ENCODE measurements at regions not wholly inside any gene's neighbourhood (a gene's known extent, or its start where the extent isn't known, plus 50 kb on each side); places are given as distances from the start of the nearest gene placed in this dataset.

DNA sequence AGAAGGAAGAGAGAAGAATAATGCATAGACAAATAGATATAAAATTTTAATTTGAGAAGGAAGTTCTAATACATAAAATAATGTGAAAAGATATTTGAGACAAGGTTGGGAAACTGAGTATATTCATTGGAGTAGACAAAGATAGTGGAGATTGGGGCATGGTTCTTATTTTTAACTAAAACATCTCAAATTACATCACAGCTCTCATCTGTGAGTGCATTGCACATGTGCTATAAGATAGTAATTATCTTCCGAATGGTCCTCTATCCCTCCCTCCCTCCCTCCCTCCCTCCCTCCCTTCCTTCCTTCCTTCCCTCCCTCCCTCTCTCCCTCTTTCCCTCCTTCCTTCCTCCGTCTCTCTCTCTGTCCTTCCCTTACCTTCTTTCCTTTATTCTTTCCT is 1104.0 kb upstream of the FLRT2 start:
- Histone ChIP-seq H3K4me2 (no peak overlapping the region), H3K9me2 (ENCODE audit: insufficient read depth) (no peaks in the 10 kb centered on the region), H3K27ac (ENCODE audit: low read depth) (no peak overlapping the region), H4K20me1 (replicated peaks; ENCODE audit: insufficient read depth) (no peaks in the 10 kb centered on the region), H3F3A (replicated peaks; ENCODE audit: low read depth) (no peaks in the 10 kb centered on the region), H3K4me3 (no peak overlapping the region), H3K27me3 (ENCODE audit: insufficient read depth) (no peaks in the 10 kb centered on the region), H3K4me1 (ENCODE audit: insufficient read depth) (no peaks in the 10 kb centered on the region), H3K79me2 (replicated peaks; ENCODE audit: insufficient read depth) (no peaks in the 10 kb centered on the region), H2AFZ (no peak overlapping the region), H3K36me3 (ENCODE audit: insufficient read depth) (no peaks in the 10 kb centered on the region)
- Mint-ChIP-seq H3K4me3 (no peak overlapping the region), H3K27ac (no peak overlapping the region), H3K9me3 (no peaks in the 10 kb centered on the region), H3K27me3 (ENCODE audit: insufficient read depth, low read depth, poor library complexity) (no peaks in the 10 kb centered on the region), H3K36me3 (ENCODE audit: low read depth) (no peaks in the 10 kb centered on the region), H3K4me1 (no peaks in the 10 kb centered on the region)
- ATAC-seq (no peak), DNase-seq (ENCODE audit: low spot score) (no peak)
- TF ChIP-seq, protein P1, sequence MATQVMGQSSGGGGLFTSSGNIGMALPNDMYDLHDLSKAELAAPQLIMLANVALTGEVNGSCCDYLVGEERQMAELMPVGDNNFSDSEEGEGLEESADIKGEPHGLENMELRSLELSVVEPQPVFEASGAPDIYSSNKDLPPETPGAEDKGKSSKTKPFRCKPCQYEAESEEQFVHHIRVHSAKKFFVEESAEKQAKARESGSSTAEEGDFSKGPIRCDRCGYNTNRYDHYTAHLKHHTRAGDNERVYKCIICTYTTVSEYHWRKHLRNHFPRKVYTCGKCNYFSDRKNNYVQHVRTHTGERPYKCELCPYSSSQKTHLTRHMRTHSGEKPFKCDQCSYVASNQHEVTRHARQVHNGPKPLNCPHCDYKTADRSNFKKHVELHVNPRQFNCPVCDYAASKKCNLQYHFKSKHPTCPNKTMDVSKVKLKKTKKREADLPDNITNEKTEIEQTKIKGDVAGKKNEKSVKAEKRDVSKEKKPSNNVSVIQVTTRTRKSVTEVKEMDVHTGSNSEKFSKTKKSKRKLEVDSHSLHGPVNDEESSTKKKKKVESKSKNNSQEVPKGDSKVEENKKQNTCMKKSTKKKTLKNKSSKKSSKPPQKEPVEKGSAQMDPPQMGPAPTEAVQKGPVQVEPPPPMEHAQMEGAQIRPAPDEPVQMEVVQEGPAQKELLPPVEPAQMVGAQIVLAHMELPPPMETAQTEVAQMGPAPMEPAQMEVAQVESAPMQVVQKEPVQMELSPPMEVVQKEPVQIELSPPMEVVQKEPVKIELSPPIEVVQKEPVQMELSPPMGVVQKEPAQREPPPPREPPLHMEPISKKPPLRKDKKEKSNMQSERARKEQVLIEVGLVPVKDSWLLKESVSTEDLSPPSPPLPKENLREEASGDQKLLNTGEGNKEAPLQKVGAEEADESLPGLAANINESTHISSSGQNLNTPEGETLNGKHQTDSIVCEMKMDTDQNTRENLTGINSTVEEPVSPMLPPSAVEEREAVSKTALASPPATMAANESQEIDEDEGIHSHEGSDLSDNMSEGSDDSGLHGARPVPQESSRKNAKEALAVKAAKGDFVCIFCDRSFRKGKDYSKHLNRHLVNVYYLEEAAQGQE (IDR thresholded peaks at IDR 0.05; ENCODE audit: unreplicated experiment) = no peak
- TF ChIP-seq CTCF (conservative IDR thresholded peaks at IDR 0.05; ENCODE audit: low read depth in 2 of 2) (no peak), EZH2phosphoT487 (IDR thresholded peaks at IDR 0.05; ENCODE audit: unreplicated experiment) (no peak), EZH2 (IDR thresholded peaks at IDR 0.05; ENCODE audit: low read depth, unreplicated experiment) (no peak), POLR2AphosphoS5 (IDR thresholded peaks at IDR 0.05; ENCODE audit: low read depth) (no peak), NANOG (IDR thresholded peaks at IDR 0.05; ENCODE audit: borderline replicate concordance) (no peak), ZNF331 (CRISPR knock-in tag; IDR thresholded peaks at IDR 0.05; ENCODE audit: low read depth) (no peak), CREB1 (CRISPR knock-in tag; IDR thresholded peaks at IDR 0.05; ENCODE audit: low read depth) (no peak), ZNF114 (CRISPR knock-in tag; IDR thresholded peaks at IDR 0.05) (no peak), ZNF462 (CRISPR knock-in tag; IDR thresholded peaks at IDR 0.05) (no peak)
- TF ChIP-seq, protein P2, sequence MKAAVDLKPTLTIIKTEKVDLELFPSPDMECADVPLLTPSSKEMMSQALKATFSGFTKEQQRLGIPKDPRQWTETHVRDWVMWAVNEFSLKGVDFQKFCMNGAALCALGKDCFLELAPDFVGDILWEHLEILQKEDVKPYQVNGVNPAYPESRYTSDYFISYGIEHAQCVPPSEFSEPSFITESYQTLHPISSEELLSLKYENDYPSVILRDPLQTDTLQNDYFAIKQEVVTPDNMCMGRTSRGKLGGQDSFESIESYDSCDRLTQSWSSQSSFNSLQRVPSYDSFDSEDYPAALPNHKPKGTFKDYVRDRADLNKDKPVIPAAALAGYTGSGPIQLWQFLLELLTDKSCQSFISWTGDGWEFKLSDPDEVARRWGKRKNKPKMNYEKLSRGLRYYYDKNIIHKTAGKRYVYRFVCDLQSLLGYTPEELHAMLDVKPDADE (IDR thresholded peaks at IDR 0.05) = no peak

Measured in GM23338 (cell line).